Breast epithelium (tissue), 4 donors: ENCODE measurements at regions not wholly inside any gene's neighbourhood (a gene's known extent, or its start where the extent isn't known, plus 50 kb on each side); places are given as distances from the start of the nearest gene placed in this dataset.

Source experiments
- DNase-seq, 2 donors: peaks; one replicate each; pipeline ENCODE4 v3.0.0-alpha.2; 2019; ENCODE audit warnings: low spot score in 2 of 2
- H3K27ac ChIP-seq, 2 donors: fragments of 200-600 bp; sonication (generic) in 1 of 2; one replicate each; pipeline ENCODE4 v1.5.1; 2016 to 2019; ENCODE audit warnings: mild to moderate bottlenecking in 1 of 2
- H3K27me3 ChIP-seq, 2 donors: fragments of 200-600 bp; sonication (generic) in 1 of 2; one replicate each; pipeline versions ENCODE4 v1.5.1 to v1.6.0; 2017 to 2019; ENCODE audit warnings: control low read depth in 1 of 2, mild to moderate bottlenecking in 1 of 2
- H3K36me3 ChIP-seq: fragments of 200-600 bp; one replicate; pipeline ENCODE4 v1.5.1; 2019
- H3K4me1 ChIP-seq, 2 donors: fragments of 200-600 bp; sonication (generic); one replicate each; pipeline ENCODE4 v1.5.1; 2016 to 2019; ENCODE audit warnings: control low read depth in 1 of 2
- H3K4me3 ChIP-seq, 3 donors: fragments of 200-600 bp; sonication (generic); 1 replicate in 2 of 3; 2 replicates in 1 of 3; pipeline ENCODE4 v1.5.1; 2016 to 2019; ENCODE audit warnings: mild to moderate bottlenecking in 3 of 3, moderate library complexity in 2 of 3
- H3K9me3 ChIP-seq, 2 donors: fragments of 200-600 bp; sonication (generic) in 1 of 2; one replicate each; pipeline ENCODE4 v1.5.1; 2016 to 2019; ENCODE audit warnings: control low read depth in 1 of 2
- POLR2A ChIP-seq: fragments of 450-650 bp; IDR thresholded peaks from one replicate; pipeline ENCODE4 v1.6.1; 2016; ENCODE audit warnings: antibody characterized with exemption, mild to moderate bottlenecking, moderate library complexity
- POLR2AphosphoS5 ChIP-seq, 3 donors: sonication (generic); formaldehyde crosslinking; IDR thresholded peaks; one replicate each; pipeline ENCODE4 v1.6.1; 2017; ENCODE audit warnings: antibody characterized with exemption in 3 of 3
- intact Hi-C: fragments of 100-400 bp; cut with DNase I; formaldehyde crosslinking; loops from one replicate; pipeline ENCODE4 v1.15.1; 2023; ENCODE audit warnings: low total_unique reads
- TF ChIP-seq, protein P1 (sequence below), 3 donors: fragments of 450-650 bp; IDR thresholded peaks; one replicate each; pipeline ENCODE4 v1.5.1; 2016 to 2017; ENCODE audit warnings: antibody characterized with exemption in 3 of 3, mild to moderate bottlenecking in 3 of 3, moderate library complexity in 3 of 3

DNA sequence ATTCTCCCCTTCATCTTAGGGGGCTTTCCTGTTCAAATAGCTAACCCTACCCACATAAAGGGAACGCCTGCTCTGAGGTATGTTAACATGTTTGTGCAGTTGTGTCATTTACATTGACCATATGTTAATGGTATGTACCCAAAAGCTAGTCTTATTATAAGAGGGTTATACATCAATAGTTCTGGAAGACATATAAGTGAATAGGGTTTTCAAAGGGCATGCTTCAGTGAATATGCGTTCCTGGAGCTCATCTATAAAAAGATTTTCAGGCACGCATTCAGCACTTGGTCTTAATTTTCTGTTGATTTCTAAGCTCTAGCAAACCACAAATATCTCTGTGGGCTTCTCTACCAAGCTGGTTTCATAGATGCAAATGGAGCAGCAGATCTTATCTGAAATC lies 766.1 kb downstream of the IRX1 start:
- H3K27me3 ChIP-seq = no peaks in the 10 kb centered on the region
- intact Hi-C loops = loop anchor here (5.0 kb wide), 1 partner anchor 1319 kb away; no protein-coding TSS in a partner anchor
- peak overlapping the region in 1 of 2 donors; percentile 10 for H3K27ac ChIP-seq
- no peaks in the 10 kb centered on the region for H3K4me1 ChIP-seq
- DNase-seq = no peak
- no peaks in the 10 kb centered on the region for H3K9me3 ChIP-seq
- H3K36me3 ChIP-seq = no peaks in the 10 kb centered on the region
- H3K4me3 ChIP-seq = no peak overlapping the region
- TF ChIP-seq, protein P1, sequence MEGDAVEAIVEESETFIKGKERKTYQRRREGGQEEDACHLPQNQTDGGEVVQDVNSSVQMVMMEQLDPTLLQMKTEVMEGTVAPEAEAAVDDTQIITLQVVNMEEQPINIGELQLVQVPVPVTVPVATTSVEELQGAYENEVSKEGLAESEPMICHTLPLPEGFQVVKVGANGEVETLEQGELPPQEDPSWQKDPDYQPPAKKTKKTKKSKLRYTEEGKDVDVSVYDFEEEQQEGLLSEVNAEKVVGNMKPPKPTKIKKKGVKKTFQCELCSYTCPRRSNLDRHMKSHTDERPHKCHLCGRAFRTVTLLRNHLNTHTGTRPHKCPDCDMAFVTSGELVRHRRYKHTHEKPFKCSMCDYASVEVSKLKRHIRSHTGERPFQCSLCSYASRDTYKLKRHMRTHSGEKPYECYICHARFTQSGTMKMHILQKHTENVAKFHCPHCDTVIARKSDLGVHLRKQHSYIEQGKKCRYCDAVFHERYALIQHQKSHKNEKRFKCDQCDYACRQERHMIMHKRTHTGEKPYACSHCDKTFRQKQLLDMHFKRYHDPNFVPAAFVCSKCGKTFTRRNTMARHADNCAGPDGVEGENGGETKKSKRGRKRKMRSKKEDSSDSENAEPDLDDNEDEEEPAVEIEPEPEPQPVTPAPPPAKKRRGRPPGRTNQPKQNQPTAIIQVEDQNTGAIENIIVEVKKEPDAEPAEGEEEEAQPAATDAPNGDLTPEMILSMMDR (IDR thresholded peaks at IDR 0.05) = no peak

DNA sequence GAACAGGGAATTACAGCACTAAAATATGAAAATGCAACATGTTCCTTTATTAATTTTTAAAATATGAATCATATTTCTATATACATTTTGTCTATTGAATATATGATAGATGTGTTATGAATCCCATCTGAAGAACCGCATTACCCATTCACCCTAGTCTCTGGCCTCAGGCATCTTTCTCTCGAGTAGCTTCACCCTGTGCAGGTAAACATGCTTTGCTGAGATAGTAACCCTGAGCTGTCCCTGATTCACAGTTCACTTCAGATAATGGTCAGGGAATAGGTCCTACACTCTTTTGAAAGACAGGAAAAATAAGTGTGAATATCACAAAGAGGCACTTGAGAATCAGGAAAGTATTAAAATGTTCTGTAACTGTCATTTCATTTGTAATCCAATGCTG lies 766.8 kb downstream of the IRX1 start:
- H3K4me1 ChIP-seq = no peaks in the 10 kb centered on the region
- intact Hi-C loops = loop anchor here (5.0 kb wide), 1 partner anchor 1320 kb away; no protein-coding TSS in a partner anchor
- no peak for DNase-seq
- H3K9me3 ChIP-seq = no peaks in the 10 kb centered on the region
- H3K4me3 ChIP-seq = no peak overlapping the region
- TF ChIP-seq POLR2AphosphoS5 (IDR thresholded peaks at IDR 0.05) (no peak), POLR2A (no peak)
- TF ChIP-seq, protein P1 (IDR thresholded peaks at IDR 0.05) = no peak
- no peaks in the 10 kb centered on the region for H3K27me3 ChIP-seq
- no peaks in the 10 kb centered on the region for H3K36me3 ChIP-seq
- H3K27ac ChIP-seq = no peak overlapping the region

GRCh38 chr5:4363045-4363444 lies 767.4 kb downstream of the IRX1 start:
- Histone ChIP-seq H3K27me3 (no peaks in the 10 kb centered on the region), H3K9me3 (no peaks in the 10 kb centered on the region), H3K4me3 (no peak overlapping the region), H3K36me3 (no peaks in the 10 kb centered on the region), H3K4me1 (no peaks in the 10 kb centered on the region), H3K27ac (no peak overlapping the region)
- TF ChIP-seq, protein P1 (IDR thresholded peaks at IDR 0.05) = no peak
- TF ChIP-seq POLR2A = no peak
- no peak for TF ChIP-seq POLR2AphosphoS5 (IDR thresholded peaks at IDR 0.05)
- no peak for DNase-seq
- intact Hi-C loops = loop anchor here (5.0 kb wide), 1 partner anchor 1321 kb away; no protein-coding TSS in a partner anchor

GRCh38 chr5:4366628-4367027 lies 771.0 kb downstream of the IRX1 start:
- Histone ChIP-seq H3K36me3 (no peaks in the 10 kb centered on the region), H3K4me3 (no peak overlapping the region), H3K4me1 (no peaks in the 10 kb centered on the region), H3K9me3 (no peaks in the 10 kb centered on the region), H3K27ac (peak overlapping the region in 1 of 2 donors; percentile 43), H3K27me3 (no peaks in the 10 kb centered on the region)
- no peak for DNase-seq
- no peak for TF ChIP-seq POLR2AphosphoS5 (IDR thresholded peaks at IDR 0.05)
- no peak for TF ChIP-seq POLR2A
- intact Hi-C loops = no loop called here

GRCh38 chr5:4370218-4370617 lies 769.9 kb upstream of the ADAMTS16 start:
- TF ChIP-seq POLR2AphosphoS5 (IDR thresholded peaks at IDR 0.05) = no peak
- TF ChIP-seq, protein P1 (IDR thresholded peaks at IDR 0.05) = no peak
- TF ChIP-seq POLR2A = no peak
- Histone ChIP-seq H3K36me3 (no peaks in the 10 kb centered on the region), H3K4me1 (no peaks in the 10 kb centered on the region), H3K27me3 (no peaks in the 10 kb centered on the region), H3K9me3 (no peaks in the 10 kb centered on the region), H3K4me3 (peak overlapping the region in 1 of 3 donors; percentile 28), H3K27ac (peak overlapping the region; percentile 78 to 79)
- DNase-seq = no peak
- intact Hi-C loops = no loop called here

DNA sequence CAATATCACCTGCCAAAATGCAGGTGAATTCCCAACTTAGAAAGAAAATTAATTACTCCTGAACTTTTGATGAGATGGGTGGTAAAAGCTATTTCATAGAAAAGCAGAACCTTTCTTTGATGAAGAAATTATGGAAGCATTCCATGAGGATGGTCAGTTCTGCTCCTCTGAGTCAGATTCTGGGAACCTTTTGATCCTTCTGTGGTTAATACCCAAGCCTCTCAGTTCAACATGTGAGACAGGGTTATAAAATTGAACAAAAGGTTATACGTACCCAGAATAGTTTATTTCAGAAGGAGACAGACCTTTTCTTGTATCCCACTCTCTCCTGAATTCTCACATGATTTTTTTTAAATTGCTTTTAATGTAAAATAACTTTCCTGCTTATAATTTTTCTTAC lies 767.6 kb upstream of the ADAMTS16 start:
- TF ChIP-seq POLR2AphosphoS5 (IDR thresholded peaks at IDR 0.05) (no peak), POLR2A (no peak)
- TF ChIP-seq, protein P1 (IDR thresholded peaks at IDR 0.05) = no peak
- no peaks in the 10 kb centered on the region for H3K36me3 ChIP-seq
- intact Hi-C loops = no loop called here
- H3K9me3 ChIP-seq = no peaks in the 10 kb centered on the region
- H3K27ac ChIP-seq = peak overlapping the region; percentile 67 to 75
- H3K4me3 ChIP-seq = no peak overlapping the region
- no peaks in the 10 kb centered on the region for H3K27me3 ChIP-seq
- no peak for DNase-seq
- no peaks in the 10 kb centered on the region for H3K4me1 ChIP-seq
